ENCODE measurements at regions not wholly inside any gene's neighbourhood (a gene's known extent, or its start where the extent isn't known, plus 50 kb on each side); places are given as distances from the start of the nearest gene placed in this dataset.

- DNase-seq (ENCODE audit: low read depth, low spot score) = no peak
- Histone ChIP-seq H3K4me3 (ENCODE audit: insufficient read length, low read depth) (no peak overlapping the region), H3K9ac (ENCODE audit: insufficient read length, low read depth) (no peak overlapping the region), H3K36me3 (ENCODE audit: insufficient read depth, insufficient read length, low read length) (no peaks in the 10 kb centered on the region), H3K27me3 (ENCODE audit: insufficient read depth, insufficient read length) (no peaks in the 10 kb centered on the region), H3K4me1 (ENCODE audit: insufficient read depth, insufficient read length) (peaks cover 3% of the 10 kb centered on the region), H3K9me3 (ENCODE audit: insufficient read depth, low read length) (no peaks in the 10 kb centered on the region)
- TF ChIP-seq YY1 (IDR thresholded peaks at IDR 0.05; ENCODE audit: insufficient read depth, insufficient read length) (no peak), SUZ12 (IDR thresholded peaks at IDR 0.05; ENCODE audit: extremely low read depth, insufficient read depth, insufficient read length) (no peak), ZNF274 (IDR thresholded peaks at IDR 0.05; ENCODE audit: low read depth, low read length) (no peak)
Observed at GRCh38 chr11:19459240-19459639, 218.5 kb upstream of the E2F8 start.

GRCh38 chr11:19458721-19459120 is 218.0 kb upstream of the E2F8 start:
- DNase-seq (ENCODE audit: low read depth, low spot score) = no peak
- no peak overlapping the region for H3K4me3 ChIP-seq (ENCODE audit: insufficient read length, low read depth)
- H3K4me1 ChIP-seq (ENCODE audit: insufficient read depth, insufficient read length) = peaks cover 3% of the 10 kb centered on the region
- no peak overlapping the region for H3K9ac ChIP-seq (ENCODE audit: insufficient read length, low read depth)
- TF ChIP-seq ZNF274 (IDR thresholded peaks at IDR 0.05; ENCODE audit: low read depth, low read length) (no peak), YY1 (IDR thresholded peaks at IDR 0.05; ENCODE audit: insufficient read depth, insufficient read length) (no peak), SUZ12 (IDR thresholded peaks at IDR 0.05; ENCODE audit: extremely low read depth, insufficient read depth, insufficient read length) (no peak)
- H3K9me3 ChIP-seq (ENCODE audit: insufficient read depth, low read length) = no peaks in the 10 kb centered on the region
- no peaks in the 10 kb centered on the region for H3K27me3 ChIP-seq (ENCODE audit: insufficient read depth, insufficient read length)
- no peaks in the 10 kb centered on the region for H3K36me3 ChIP-seq (ENCODE audit: insufficient read depth, insufficient read length, low read length)

- no peak overlapping the region for H3K4me3 ChIP-seq (ENCODE audit: insufficient read length, low read depth)
- no peaks in the 10 kb centered on the region for H3K36me3 ChIP-seq (ENCODE audit: insufficient read depth, insufficient read length, low read length)
- TF ChIP-seq YY1 (IDR thresholded peaks at IDR 0.05; ENCODE audit: insufficient read depth, insufficient read length) = no peak
- no peak for TF ChIP-seq SUZ12 (IDR thresholded peaks at IDR 0.05; ENCODE audit: extremely low read depth, insufficient read depth, insufficient read length)
- H3K27me3 ChIP-seq (ENCODE audit: insufficient read depth, insufficient read length) = no peaks in the 10 kb centered on the region
- H3K9me3 ChIP-seq (ENCODE audit: insufficient read depth, low read length) = no peaks in the 10 kb centered on the region
- H3K9ac ChIP-seq (ENCODE audit: insufficient read length, low read depth) = no peak overlapping the region
- peaks cover 3% of the 10 kb centered on the region for H3K4me1 ChIP-seq (ENCODE audit: insufficient read depth, insufficient read length)
- DNase-seq (ENCODE audit: low read depth, low spot score) = no peak
Observed at GRCh38 chr11:19458231-19458630, 217.5 kb upstream of the E2F8 start.

- Histone ChIP-seq H3K4me3 (ENCODE audit: insufficient read length, low read depth) (no peak overlapping the region), H3K36me3 (ENCODE audit: insufficient read depth, insufficient read length, low read length) (no peaks in the 10 kb centered on the region), H3K27me3 (ENCODE audit: insufficient read depth, insufficient read length) (no peaks in the 10 kb centered on the region), H3K4me1 (ENCODE audit: insufficient read depth, insufficient read length) (peaks cover 3% of the 10 kb centered on the region), H3K9me3 (ENCODE audit: insufficient read depth, low read length) (no peaks in the 10 kb centered on the region), H3K9ac (ENCODE audit: insufficient read length, low read depth) (no peak overlapping the region)
- TF ChIP-seq SUZ12 (IDR thresholded peaks at IDR 0.05; ENCODE audit: extremely low read depth, insufficient read depth, insufficient read length) (no peak), ZNF274 (IDR thresholded peaks at IDR 0.05; ENCODE audit: low read depth, low read length) (no peak), YY1 (IDR thresholded peaks at IDR 0.05; ENCODE audit: insufficient read depth, insufficient read length) (no peak)
- DNase-seq (ENCODE audit: low read depth, low spot score) = peak; percentile 32
Observed at GRCh38 chr11:19455731-19456130, 215.0 kb upstream of the E2F8 start.

- no peaks in the 10 kb centered on the region for H3K36me3 ChIP-seq (ENCODE audit: insufficient read depth, insufficient read length, low read length)
- no peak for TF ChIP-seq ZNF274 (IDR thresholded peaks at IDR 0.05; ENCODE audit: low read depth, low read length)
- TF ChIP-seq YY1 (IDR thresholded peaks at IDR 0.05; ENCODE audit: insufficient read depth, insufficient read length) = no peak
- TF ChIP-seq SUZ12 (IDR thresholded peaks at IDR 0.05; ENCODE audit: extremely low read depth, insufficient read depth, insufficient read length) = no peak
- H3K27me3 ChIP-seq (ENCODE audit: insufficient read depth, insufficient read length) = no peaks in the 10 kb centered on the region
- no peak for DNase-seq (ENCODE audit: low read depth, low spot score)
- H3K9me3 ChIP-seq (ENCODE audit: insufficient read depth, low read length) = no peaks in the 10 kb centered on the region
- peaks cover 3% of the 10 kb centered on the region for H3K4me1 ChIP-seq (ENCODE audit: insufficient read depth, insufficient read length)
- H3K9ac ChIP-seq (ENCODE audit: insufficient read length, low read depth) = no peak overlapping the region
- no peak overlapping the region for H3K4me3 ChIP-seq (ENCODE audit: insufficient read length, low read depth)
Observed at GRCh38 chr11:19453651-19454257, 213.0 kb upstream of the E2F8 start.

- H3K4me1 ChIP-seq (ENCODE audit: insufficient read depth, insufficient read length) = peaks cover under 1% of the 10 kb centered on the region
- no peaks in the 10 kb centered on the region for H3K9me3 ChIP-seq (ENCODE audit: insufficient read depth, low read length)
- no peak overlapping the region for H3K4me3 ChIP-seq (ENCODE audit: insufficient read length, low read depth)
- no peak for DNase-seq (ENCODE audit: low read depth, low spot score)
- H3K9ac ChIP-seq (ENCODE audit: insufficient read length, low read depth) = no peak overlapping the region
- H3K27me3 ChIP-seq (ENCODE audit: insufficient read depth, insufficient read length) = no peaks in the 10 kb centered on the region
- no peak for TF ChIP-seq SUZ12 (IDR thresholded peaks at IDR 0.05; ENCODE audit: extremely low read depth, insufficient read depth, insufficient read length)
- no peak for TF ChIP-seq YY1 (IDR thresholded peaks at IDR 0.05; ENCODE audit: insufficient read depth, insufficient read length)
- no peak for TF ChIP-seq ZNF274 (IDR thresholded peaks at IDR 0.05; ENCODE audit: low read depth, low read length)
- no peaks in the 10 kb centered on the region for H3K36me3 ChIP-seq (ENCODE audit: insufficient read depth, insufficient read length, low read length)
Observed at GRCh38 chr11:19451609-19452008, 210.9 kb upstream of the E2F8 start.

- no peak overlapping the region for H3K4me3 ChIP-seq (ENCODE audit: insufficient read length, low read depth)
- H3K27me3 ChIP-seq (ENCODE audit: insufficient read depth, insufficient read length) = no peaks in the 10 kb centered on the region
- no peaks in the 10 kb centered on the region for H3K4me1 ChIP-seq (ENCODE audit: insufficient read depth, insufficient read length)
- DNase-seq (ENCODE audit: low read depth, low spot score) = no peak
- H3K36me3 ChIP-seq (ENCODE audit: insufficient read depth, insufficient read length, low read length) = no peaks in the 10 kb centered on the region
- no peak for TF ChIP-seq YY1 (IDR thresholded peaks at IDR 0.05; ENCODE audit: insufficient read depth, insufficient read length)
- no peak for TF ChIP-seq SUZ12 (IDR thresholded peaks at IDR 0.05; ENCODE audit: extremely low read depth, insufficient read depth, insufficient read length)
- no peak for TF ChIP-seq ZNF274 (IDR thresholded peaks at IDR 0.05; ENCODE audit: low read depth, low read length)
- H3K9ac ChIP-seq (ENCODE audit: insufficient read length, low read depth) = no peak overlapping the region
- no peaks in the 10 kb centered on the region for H3K9me3 ChIP-seq (ENCODE audit: insufficient read depth, low read length)
Observed at GRCh38 chr11:19450282-19450681, 209.5 kb upstream of the E2F8 start.
